ENCODE measurements at regions not wholly inside any gene's neighbourhood (a gene's known extent, or its start where the extent isn't known, plus 50 kb on each side); places are given as distances from the start of the nearest gene placed in this dataset.
"Not testable (repeated sequence)": the region's sequence is repeated elsewhere in the genome, so short reads cannot be mapped to it uniquely, and the experiment has no call there.

- no peak overlapping the region for H3K27ac ChIP-seq (ENCODE audit: low read depth, low read length)
- H3K9ac ChIP-seq (ENCODE audit: low read depth in 1 of 3, low read length in 3 of 3), result no peak overlapping the region
- no peaks in the 10 kb centered on the region for H3K27me3 ChIP-seq (ENCODE audit: control insufficient read depth in 3 of 3, insufficient read depth in 3 of 3, low read length in 3 of 3)
- H3K36me3 ChIP-seq (ENCODE audit: control insufficient read depth in 3 of 3, insufficient read depth in 3 of 3, low read length in 3 of 3), result no peaks in the 10 kb centered on the region
- H3K4me1 ChIP-seq (ENCODE audit: control insufficient read depth in 3 of 3, insufficient read depth in 3 of 3, low read length in 3 of 3), result no peaks in the 10 kb centered on the region
- no peak overlapping the region for H3K4me3 ChIP-seq (ENCODE audit: low read length in 3 of 3)
- no peaks in the 10 kb centered on the region for H3K9me3 ChIP-seq (ENCODE audit: control insufficient read depth in 3 of 3, low read length in 3 of 3)
These were observed 286.2 kb upstream of the REG3G start for GRCh38 chr2:78739282-78739681.

DNA sequence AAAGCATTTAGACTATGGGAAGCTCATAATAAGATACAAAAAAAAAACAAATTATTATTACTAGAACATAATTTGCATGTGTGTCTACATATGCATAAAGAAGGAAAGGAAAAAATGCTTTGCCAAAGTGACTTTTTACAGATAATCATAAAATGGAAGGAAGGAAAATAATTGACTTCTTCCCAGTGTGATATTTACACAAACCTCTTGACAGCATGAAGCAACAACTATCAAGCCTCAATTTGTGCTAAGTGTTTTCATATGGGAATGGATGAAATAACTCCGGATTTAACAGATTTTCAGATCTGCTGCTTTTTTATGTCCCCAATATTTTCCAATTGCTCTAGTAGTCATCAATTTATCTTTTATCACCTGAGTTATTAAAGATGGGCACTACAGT is 275.9 kb upstream of the REG3G start:
- Histone ChIP-seq H3K27ac (ENCODE audit: low read depth, low read length) (no peak overlapping the region), H3K4me3 (ENCODE audit: low read length in 3 of 3) (no peak overlapping the region), H3K36me3 (ENCODE audit: control insufficient read depth in 3 of 3, insufficient read depth in 3 of 3, low read length in 3 of 3) (no peaks in the 10 kb centered on the region), H3K9ac (ENCODE audit: low read depth in 1 of 3, low read length in 3 of 3) (no peak overlapping the region), H3K4me1 (ENCODE audit: control insufficient read depth in 3 of 3, insufficient read depth in 3 of 3, low read length in 3 of 3) (no peaks in the 10 kb centered on the region), H3K27me3 (ENCODE audit: control insufficient read depth in 3 of 3, insufficient read depth in 3 of 3, low read length in 3 of 3) (no peaks in the 10 kb centered on the region), H3K9me3 (ENCODE audit: control insufficient read depth in 3 of 3, low read length in 3 of 3) (no peaks in the 10 kb centered on the region)

GRCh38 chr2:78750219-78750618 is 275.3 kb upstream of the REG3G start:
- Histone ChIP-seq H3K9me3 (ENCODE audit: control insufficient read depth in 3 of 3, low read length in 3 of 3) (no peaks in the 10 kb centered on the region), H3K27ac (ENCODE audit: low read depth, low read length) (no peak overlapping the region), H3K27me3 (ENCODE audit: control insufficient read depth in 3 of 3, insufficient read depth in 3 of 3, low read length in 3 of 3) (no peaks in the 10 kb centered on the region), H3K9ac (ENCODE audit: low read depth in 1 of 3, low read length in 3 of 3) (no peak overlapping the region), H3K4me3 (ENCODE audit: low read length in 3 of 3) (no peak overlapping the region), H3K4me1 (ENCODE audit: control insufficient read depth in 3 of 3, insufficient read depth in 3 of 3, low read length in 3 of 3) (no peaks in the 10 kb centered on the region), H3K36me3 (ENCODE audit: control insufficient read depth in 3 of 3, insufficient read depth in 3 of 3, low read length in 3 of 3) (no peaks in the 10 kb centered on the region)

GRCh38 chr2:78754930-78755329 is 270.6 kb upstream of the REG3G start:
- Histone ChIP-seq H3K9me3 (ENCODE audit: control insufficient read depth in 3 of 3, low read length in 3 of 3) (no peaks in the 10 kb centered on the region), H3K27ac (ENCODE audit: low read depth, low read length) (peak overlapping the region; percentile 83), H3K4me1 (ENCODE audit: control insufficient read depth in 3 of 3, insufficient read depth in 3 of 3, low read length in 3 of 3) (peaks cover 0 to 8% (median 2%) of the 10 kb centered on the region in 3 donors), H3K27me3 (ENCODE audit: control insufficient read depth in 3 of 3, insufficient read depth in 3 of 3, low read length in 3 of 3) (no peaks in the 10 kb centered on the region), H3K9ac (ENCODE audit: low read depth in 1 of 3, low read length in 3 of 3) (no peak overlapping the region), H3K4me3 (ENCODE audit: low read length in 3 of 3) (no peak overlapping the region), H3K36me3 (ENCODE audit: control insufficient read depth in 3 of 3, insufficient read depth in 3 of 3, low read length in 3 of 3) (no peaks in the 10 kb centered on the region)

DNA sequence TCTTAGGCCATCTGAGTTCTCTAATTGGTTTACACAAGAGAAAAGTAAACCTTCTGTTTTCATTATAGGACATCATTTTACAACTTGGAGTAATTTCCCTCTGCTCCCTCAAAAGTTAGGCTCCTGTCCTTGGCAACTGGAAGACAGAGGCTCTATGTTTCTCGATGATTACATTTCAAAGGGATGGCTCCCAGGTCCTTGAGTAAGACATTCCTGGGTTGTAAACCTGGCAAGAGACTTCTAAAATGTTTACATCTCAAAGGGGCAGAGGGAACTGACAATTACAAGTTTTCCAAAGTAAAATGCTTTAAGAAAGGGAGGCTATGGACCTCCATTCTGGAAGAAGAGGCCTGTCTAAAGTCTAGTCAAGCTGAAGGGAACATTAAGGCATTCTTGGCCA is 268.3 kb upstream of the REG3G start:
- no peak overlapping the region for H3K4me3 ChIP-seq (ENCODE audit: low read length in 3 of 3)
- H3K27me3 ChIP-seq (ENCODE audit: control insufficient read depth in 3 of 3, insufficient read depth in 3 of 3, low read length in 3 of 3), result no peaks in the 10 kb centered on the region
- peak overlapping the region; percentile 62 for H3K27ac ChIP-seq (ENCODE audit: low read depth, low read length)

GRCh38 chr2:78757640-78758039 is 267.9 kb upstream of the REG3G start:
- no peaks in the 10 kb centered on the region for H3K36me3 ChIP-seq (ENCODE audit: control insufficient read depth in 3 of 3, insufficient read depth in 3 of 3, low read length in 3 of 3)
- H3K4me1 ChIP-seq (ENCODE audit: control insufficient read depth in 3 of 3, insufficient read depth in 3 of 3, low read length in 3 of 3), result peaks cover 0 to 8% (median 2%) of the 10 kb centered on the region in 3 donors
- no peak overlapping the region for H3K9ac ChIP-seq (ENCODE audit: low read depth in 1 of 3, low read length in 3 of 3)
- H3K27ac ChIP-seq (ENCODE audit: low read depth, low read length), result peak overlapping the region; percentile 62
- H3K27me3 ChIP-seq (ENCODE audit: control insufficient read depth in 3 of 3, insufficient read depth in 3 of 3, low read length in 3 of 3), result no peaks in the 10 kb centered on the region
- no peak overlapping the region for H3K4me3 ChIP-seq (ENCODE audit: low read length in 3 of 3)
- H3K9me3 ChIP-seq (ENCODE audit: control insufficient read depth in 3 of 3, low read length in 3 of 3), result no peaks in the 10 kb centered on the region

More for the DNA sequence above, 268.3 kb upstream of the REG3G start:
- no peaks in the 10 kb centered on the region for H3K36me3 ChIP-seq (ENCODE audit: control insufficient read depth in 3 of 3, insufficient read depth in 3 of 3, low read length in 3 of 3)
- H3K9me3 ChIP-seq (ENCODE audit: control insufficient read depth in 3 of 3, low read length in 3 of 3), result no peaks in the 10 kb centered on the region
- H3K4me1 ChIP-seq (ENCODE audit: control insufficient read depth in 3 of 3, insufficient read depth in 3 of 3, low read length in 3 of 3), result peaks cover 0 to 8% (median 2%) of the 10 kb centered on the region in 3 donors
- no peak overlapping the region for H3K9ac ChIP-seq (ENCODE audit: low read depth in 1 of 3, low read length in 3 of 3)

- H3K27me3 ChIP-seq (ENCODE audit: control insufficient read depth in 3 of 3, insufficient read depth in 3 of 3, low read length in 3 of 3); H3K9ac ChIP-seq (ENCODE audit: low read depth in 1 of 3, low read length in 3 of 3); H3K4me3 ChIP-seq (ENCODE audit: low read length in 3 of 3); H3K9me3 ChIP-seq (ENCODE audit: control insufficient read depth in 3 of 3, low read length in 3 of 3); H3K36me3 ChIP-seq (ENCODE audit: control insufficient read depth in 3 of 3, insufficient read depth in 3 of 3, low read length in 3 of 3); H3K4me1 ChIP-seq (ENCODE audit: control insufficient read depth in 3 of 3, insufficient read depth in 3 of 3, low read length in 3 of 3): not testable (repeated sequence)
- H3K27ac ChIP-seq (ENCODE audit: low read depth, low read length), result peak overlapping the region; percentile 30
These were observed 266.7 kb upstream of the REG3G start for GRCh38 chr2:78758765-78759164.

DNA sequence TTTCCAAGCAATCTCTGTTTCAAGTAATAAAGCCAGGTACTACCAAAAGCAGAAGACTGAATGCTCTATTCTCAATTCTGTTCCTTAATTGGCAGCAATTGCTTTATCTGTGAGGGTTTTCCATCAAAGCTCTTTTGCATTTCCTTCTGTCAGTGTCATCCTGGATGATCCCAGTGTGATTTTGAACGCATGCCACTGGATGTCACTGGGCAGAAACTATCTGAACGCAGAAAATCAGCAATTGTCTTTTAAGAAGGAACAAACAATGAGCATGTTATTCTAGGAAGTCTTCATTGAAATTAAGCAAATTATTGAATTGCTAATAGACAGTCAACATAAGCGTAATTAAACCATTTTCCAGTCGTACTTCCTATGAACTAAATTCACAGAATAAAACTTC is 259.0 kb upstream of the REG3G start:
- Histone ChIP-seq H3K27me3 (ENCODE audit: control insufficient read depth in 3 of 3, insufficient read depth in 3 of 3, low read length in 3 of 3) (no peaks in the 10 kb centered on the region), H3K9ac (ENCODE audit: low read depth in 1 of 3, low read length in 3 of 3) (no peak overlapping the region), H3K4me1 (ENCODE audit: control insufficient read depth in 3 of 3, insufficient read depth in 3 of 3, low read length in 3 of 3) (no peaks in the 10 kb centered on the region), H3K4me3 (ENCODE audit: low read length in 3 of 3) (no peak overlapping the region), H3K9me3 (ENCODE audit: control insufficient read depth in 3 of 3, low read length in 3 of 3) (no peaks in the 10 kb centered on the region), H3K36me3 (ENCODE audit: control insufficient read depth in 3 of 3, insufficient read depth in 3 of 3, low read length in 3 of 3) (no peaks in the 10 kb centered on the region), H3K27ac (ENCODE audit: low read depth, low read length) (no peak overlapping the region)

DNA sequence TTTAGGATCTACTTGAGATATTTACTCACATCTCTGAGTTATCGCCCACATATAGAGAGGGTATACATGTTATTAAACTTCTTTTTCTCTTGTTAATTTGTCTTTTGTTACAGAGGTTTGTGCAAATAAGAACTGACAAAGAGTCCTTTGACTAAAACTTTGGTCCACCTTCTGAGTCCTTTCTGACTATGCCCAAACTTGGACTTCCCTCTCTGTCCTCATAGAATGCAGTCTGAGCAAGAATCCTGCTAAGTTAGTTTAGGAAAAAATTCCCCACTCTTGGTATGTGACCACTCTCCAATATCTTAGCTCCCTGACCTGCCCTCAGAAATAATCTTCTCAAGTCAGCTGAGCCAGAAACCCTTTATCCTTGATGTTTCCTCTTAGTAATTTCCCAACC is 257.5 kb upstream of the REG3G start:
- Histone ChIP-seq H3K4me3 (ENCODE audit: low read length in 3 of 3) (no peak overlapping the region), H3K4me1 (ENCODE audit: control insufficient read depth in 3 of 3, insufficient read depth in 3 of 3, low read length in 3 of 3) (no peaks in the 10 kb centered on the region), H3K9me3 (ENCODE audit: control insufficient read depth in 3 of 3, low read length in 3 of 3) (no peaks in the 10 kb centered on the region), H3K27ac (ENCODE audit: low read depth, low read length) (no peak overlapping the region), H3K9ac (ENCODE audit: low read depth in 1 of 3, low read length in 3 of 3) (no peak overlapping the region), H3K36me3 (ENCODE audit: control insufficient read depth in 3 of 3, insufficient read depth in 3 of 3, low read length in 3 of 3) (no peaks in the 10 kb centered on the region), H3K27me3 (ENCODE audit: control insufficient read depth in 3 of 3, insufficient read depth in 3 of 3, low read length in 3 of 3) (no peaks in the 10 kb centered on the region)

- H3K27ac ChIP-seq (ENCODE audit: low read depth, low read length), result no peak overlapping the region
- H3K9ac ChIP-seq (ENCODE audit: low read depth in 1 of 3, low read length in 3 of 3), result no peak overlapping the region
- H3K27me3 ChIP-seq (ENCODE audit: control insufficient read depth in 3 of 3, insufficient read depth in 3 of 3, low read length in 3 of 3), result no peaks in the 10 kb centered on the region
- no peaks in the 10 kb centered on the region for H3K4me1 ChIP-seq (ENCODE audit: control insufficient read depth in 3 of 3, insufficient read depth in 3 of 3, low read length in 3 of 3)
- no peaks in the 10 kb centered on the region for H3K36me3 ChIP-seq (ENCODE audit: control insufficient read depth in 3 of 3, insufficient read depth in 3 of 3, low read length in 3 of 3)
- no peak overlapping the region for H3K4me3 ChIP-seq (ENCODE audit: low read length in 3 of 3)
- no peaks in the 10 kb centered on the region for H3K9me3 ChIP-seq (ENCODE audit: control insufficient read depth in 3 of 3, low read length in 3 of 3)
These were observed 250.2 kb upstream of the REG3G start for GRCh38 chr2:78775291-78775690.
